H1 (cell line): ENCODE measurements at regions not wholly inside any gene's neighbourhood (a gene's known extent, or its start where the extent isn't known, plus 50 kb on each side); places are given as distances from the start of the nearest gene placed in this dataset.

ENCODE experiments used
- CTCF ChIA-PET: fragments of 300-600 bp; sonication (Branson Sonifier 250); formaldehyde crosslinking; loops from one replicate; lab custom pipeline; 2021; ENCODE audit not compliant: partially characterized antibody; lab: Charles Lee
- POLR2A ChIA-PET: fragments of 300-600 bp; sonication (Branson Sonifier 250); formaldehyde crosslinking; loops from one replicate; lab custom pipeline; 2021; ENCODE audit warnings: inconsistent platforms; ENCODE audit not compliant: partially characterized antibody; lab: Charles Lee
- DNase-seq, 2 experiments: peaks; one replicate each; pipeline versions ENCODE4 v3.0.0 to v3.0.0-alpha.2; 2010 to 2022; ENCODE audit warnings: low spot score in 2 of 2, low read depth in 1 of 2, mixed read lengths in 1 of 2
- FAIRE-seq: peaks from 2 replicates; lab custom pipeline; 2011; peaks lifted over from hg19 to GRCh38; lab: Jason Lieb, UNC
- H2AFZ ChIP-seq: 2 replicates; pipeline ENCODE4 v1.8.1; 2012; ENCODE audit warnings: low read length, inconsistent platforms
- H2AK5ac ChIP-seq: 2 replicates; pipeline ENCODE4 v1.6.1; 2013; ENCODE audit warnings: low read depth, low read length
- H2BK120ac ChIP-seq: replicated peaks from 2 replicates; pipeline ENCODE3; 2013; ENCODE audit warnings: low read depth, low read length, inconsistent platforms
- H2BK12ac ChIP-seq: 2 replicates; pipeline ENCODE4 v1.6.1; 2013; ENCODE audit warnings: low read depth, low read length
- H2BK15ac ChIP-seq: 2 replicates; pipeline ENCODE4 v1.6.1; 2013; ENCODE audit warnings: low read length
- H2BK20ac ChIP-seq: 2 replicates; pipeline ENCODE4 v1.6.1; 2013; ENCODE audit warnings: low read length
- H2BK5ac ChIP-seq: 2 replicates; pipeline ENCODE4 v1.6.1; 2013; ENCODE audit warnings: low read depth, low read length
- H3K14ac ChIP-seq: 2 replicates; pipeline ENCODE4 v1.6.1; 2013; ENCODE audit warnings: inconsistent platforms; ENCODE audit not compliant: insufficient read length
- H3K18ac ChIP-seq: 2 replicates; pipeline ENCODE4 v1.6.1; 2013; ENCODE audit warnings: low read length; ENCODE audit errors: extremely low read depth
- H3K23ac ChIP-seq: 2 replicates; pipeline ENCODE4 v1.6.1; 2013; ENCODE audit warnings: inconsistent platforms; ENCODE audit not compliant: insufficient read length
- H3K23me2 ChIP-seq: 2 replicates; pipeline ENCODE4 v1.6.1; 2013; ENCODE audit warnings: low read depth, low read length
- H3K27ac ChIP-seq: 2 replicates; pipeline ENCODE4 v1.6.1; 2011; ENCODE audit warnings: low read depth, low read length, inconsistent platforms
- H3K27me3 ChIP-seq, 4 experiments: replicated peaks in 1 of 4; 1 replicate in 1 of 4; 2 replicates in 3 of 4; pipeline versions ENCODE4 v1.6.1 to v1.8.1; 2011 to 2013; ENCODE audit warnings: low read length in 3 of 4, mild to moderate bottlenecking in 3 of 4, inconsistent platforms in 2 of 4, mixed read lengths in 2 of 4, moderate library complexity in 1 of 4; ENCODE audit not compliant: control insufficient read depth in 3 of 4, insufficient read depth in 3 of 4; ENCODE audit errors: extremely low read depth in 1 of 4
- H3K36me3 ChIP-seq, 4 experiments: 2 replicates each; pipeline versions ENCODE4 v1.6.1 to v1.8.1; 2011 to 2013; ENCODE audit warnings: mild to moderate bottlenecking in 4 of 4, low read length in 3 of 4, moderate library complexity in 2 of 4, control low read depth in 1 of 4, inconsistent platforms in 1 of 4; ENCODE audit not compliant: insufficient read depth in 4 of 4, control insufficient read depth in 2 of 4
- H3K4ac ChIP-seq: replicated peaks from 2 replicates; pipeline ENCODE3; 2013; ENCODE audit warnings: low read length, low read depth, mixed read lengths, inconsistent platforms; ENCODE audit not compliant: insufficient read length
- H3K4me1 ChIP-seq, 4 experiments: replicated peaks in 1 of 4; 1 replicate in 1 of 4; 2 replicates in 3 of 4; pipeline versions ENCODE4 v1.6.1 to v1.8.1; 2011 to 2013; ENCODE audit warnings: low read length in 3 of 4, inconsistent platforms in 2 of 4, mixed read lengths in 1 of 4; ENCODE audit not compliant: insufficient read depth in 4 of 4, control insufficient read depth in 3 of 4
- H3K4me2 ChIP-seq, 2 experiments: 2 replicates each; pipeline versions ENCODE4 v1.6.1 to v1.8.1; 2011 to 2013; ENCODE audit warnings: low read depth in 2 of 2, low read length in 2 of 2, control low read depth in 1 of 2, inconsistent platforms in 1 of 2, mild to moderate bottlenecking in 1 of 2; ENCODE audit not compliant: insufficient read depth in 1 of 2
- H3K4me3 ChIP-seq, 4 experiments: fragments of 200-600, 300-600 bp in 1 of 4; sonication (generic), shearing (Covaris generic), sonication (Bioruptor Twin) in 1 of 4; 2 replicates each; pipeline versions ENCODE4 v1.5.1 to v1.8.1; 2011 to 2016; ENCODE audit warnings: low read length in 4 of 4, low read depth in 3 of 4, control low read depth in 2 of 4, inconsistent platforms in 2 of 4, mild to moderate bottlenecking in 2 of 4, mixed read lengths in 1 of 4, moderate library complexity in 1 of 4; ENCODE audit not compliant: insufficient read depth in 2 of 4; ENCODE audit errors: extremely low read depth in 1 of 4
- H3K56ac ChIP-seq: replicated peaks from 2 replicates; pipeline ENCODE3; 2013; ENCODE audit warnings: low read depth, mild to moderate bottlenecking, mixed read lengths, low read length, inconsistent platforms; ENCODE audit not compliant: insufficient read length
- H3K79me1 ChIP-seq: 2 replicates; pipeline ENCODE4 v1.6.1; 2013; ENCODE audit warnings: low read depth, low read length, control low read depth
- H3K79me2 ChIP-seq, 2 experiments: 2 replicates each; pipeline versions ENCODE4 v1.6.1 to v1.8.1; 2012 to 2013; ENCODE audit warnings: low read length in 2 of 2, mild to moderate bottlenecking in 2 of 2, inconsistent platforms in 1 of 2; ENCODE audit not compliant: insufficient read depth in 2 of 2, control insufficient read depth in 1 of 2
- H3K9ac ChIP-seq, 4 experiments: replicated peaks in 1 of 4; 1 replicate in 1 of 4; 2 replicates in 3 of 4; pipeline versions ENCODE4 v1.6.1 to v1.8.1; 2011 to 2013; ENCODE audit warnings: low read depth in 3 of 4, low read length in 3 of 4, control low read depth in 2 of 4, mild to moderate bottlenecking in 2 of 4, moderate library complexity in 2 of 4, inconsistent platforms in 1 of 4; ENCODE audit errors: extremely low read depth in 1 of 4
- H3K9me3 ChIP-seq, 2 experiments: 2 replicates each; pipeline versions ENCODE4 v1.6.1 to v1.8.1; 2012 to 2013; ENCODE audit warnings: mild to moderate bottlenecking in 2 of 2, moderate library complexity in 2 of 2, control low read depth in 1 of 2, inconsistent platforms in 1 of 2, low read depth in 1 of 2, low read length in 1 of 2, mixed read lengths in 1 of 2; ENCODE audit not compliant: insufficient read depth in 2 of 2
- H4K20me1 ChIP-seq, 2 experiments: replicated peaks in 1 of 2; 2 replicates each; pipeline versions ENCODE3 to v1.8.1; 2011 to 2013; ENCODE audit warnings: inconsistent platforms in 2 of 2, low read length in 2 of 2, mild to moderate bottlenecking in 1 of 2; ENCODE audit not compliant: insufficient read depth in 2 of 2, control insufficient read depth in 1 of 2
- H4K5ac ChIP-seq: 2 replicates; pipeline ENCODE4 v1.6.1; 2013; ENCODE audit warnings: low read length, low read depth, mixed read lengths, inconsistent platforms; ENCODE audit not compliant: insufficient read length
- H4K8ac ChIP-seq: 2 replicates; pipeline ENCODE4 v1.8.0; 2013; ENCODE audit warnings: mild to moderate bottlenecking, moderate library complexity, low read length, inconsistent platforms; ENCODE audit not compliant: insufficient read depth; ENCODE audit errors: extremely low read depth
- H4K91ac ChIP-seq: replicated peaks from 2 replicates; pipeline ENCODE3; 2013; ENCODE audit warnings: low read length, mixed read lengths, inconsistent platforms; ENCODE audit not compliant: insufficient read length
- EZH2 ChIP-seq: fragments of 200-600 bp; sonication (generic); IDR thresholded peaks from 2 replicates; pipeline ENCODE4 v1.7.1; 2012; ENCODE audit warnings: low read depth, mild to moderate bottlenecking, moderate library complexity, low read length, inconsistent platforms; ENCODE audit not compliant: severe bottlenecking
- POLR2AphosphoS5 ChIP-seq: IDR thresholded peaks from 2 replicates; pipeline ENCODE4 v1.6.1; 2011; ENCODE audit warnings: low read depth, low read length
- POU5F1 ChIP-seq: IDR thresholded peaks from 2 replicates; pipeline ENCODE4 v1.6.1; 2011; ENCODE audit warnings: low read depth, mild to moderate bottlenecking, low read length, moderate library complexity
- ZNF274 ChIP-seq: IDR thresholded peaks from 2 replicates; pipeline ENCODE4 v1.7.0; 2012; ENCODE audit warnings: low read length, borderline replicate concordance; ENCODE audit errors: extremely low read depth
- WGBS, 2 experiments: shearing (Covaris generic) in 1 of 2; methylation state at CpG; one replicate each; pipeline versions ENCODE4 v1.1.6 to v1.1.7; 2013 to 2015; ENCODE audit warnings: low lambda C conversion rate in 2 of 2, mixed read lengths in 2 of 2, inconsistent platforms in 1 of 2, low coverage in 1 of 2, missing lambda C conversion rate in 1 of 2; ENCODE audit not compliant: insufficient replicate concordance in 2 of 2, insufficient coverage in 1 of 2, insufficient read length in 1 of 2; ENCODE audit errors: extremely low coverage in 1 of 2, missing lambda C conversion rate in 1 of 2; 5-methylcytosine and 5-hydroxymethylcytosine counted together

GRCh38 chr2:4628998-4629501 lies 925.7 kb downstream of the DCDC2C start:
- Histone ChIP-seq H3K4me3 (no peak overlapping the region), H2BK5ac (no peak overlapping the region), H3K23me2 (peaks cover 2% of the 10 kb centered on the region; the same call in 1 of the 2 replicates), H4K20me1 (no peaks in the 10 kb centered on the region), H3K4ac (no peak overlapping the region), H3K56ac (no peak overlapping the region), H3K4me2 (no peak overlapping the region), H2AK5ac (no peak overlapping the region), H3K27ac (no peak overlapping the region), H4K5ac (no peak overlapping the region), H3K14ac (no peak overlapping the region), H3K9ac (no peak overlapping the region), H2AFZ (no peak overlapping the region), H2BK12ac (no peak overlapping the region), H4K91ac (no peak overlapping the region), H2BK120ac (no peak overlapping the region), H3K4me1 (no peaks in the 10 kb centered on the region), H3K9me3 (no peaks in the 10 kb centered on the region), H4K8ac (no peak overlapping the region), H2BK20ac (no peak overlapping the region), H3K18ac (no peak overlapping the region), H3K79me1 (no peaks in the 10 kb centered on the region), H3K36me3 (no peaks in the 10 kb centered on the region), H3K79me2 (no peaks in the 10 kb centered on the region), H2BK15ac (no peak overlapping the region), H3K23ac (no peak overlapping the region), H3K27me3 (no peaks in the 10 kb centered on the region)
- ChIA-PET CTCF (interaction anchor here (0.6 kb wide), 1 partner anchor 1791 kb away, joined by 5 read pairs; no protein-coding TSS in a partner anchor), POLR2A (no interaction called here)
- TF ChIP-seq POLR2AphosphoS5 (no peak), ZNF274 (no peak), EZH2 (no peak), POU5F1 (no peak)
- 94% methylated on average over 6 of the region's 6 CpGs; no CpG with 5 or more reads in 1 of the 2 experiments for WGBS, 2 experiments
- FAIRE-seq: no peak
- no peak for DNase-seq
